NCI-H1048 (cell line): ENCODE measurements at regions not wholly inside any gene's neighbourhood (a gene's known extent, or its start where the extent isn't known, plus 50 kb on each side); places are given as distances from the start of the nearest gene placed in this dataset.

Experiments
- DNase-seq: peaks from one replicate; lab custom pipeline; 2025; lab: John Stamatoyannopoulos, UW

DNA sequence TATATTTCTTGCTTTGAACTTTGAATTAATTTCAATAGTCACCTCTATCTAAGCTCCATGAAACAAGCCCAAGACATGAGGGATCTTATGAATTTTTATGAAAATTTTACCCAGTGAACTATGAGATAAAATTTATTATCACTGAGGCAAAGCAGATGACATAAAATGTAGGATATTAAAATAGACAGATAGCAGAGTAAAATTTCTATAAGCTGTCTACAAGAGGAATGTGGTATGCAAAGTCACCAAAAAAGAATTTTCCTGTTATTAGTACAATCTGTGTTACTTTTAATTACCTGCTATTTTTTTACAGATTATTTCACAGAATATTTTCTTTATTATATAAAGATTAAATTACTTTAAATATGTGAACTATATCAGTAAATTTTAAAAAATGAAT, 2312.6 kb downstream of the PCDH9 start:
- DNase-seq: no peak

DNA sequence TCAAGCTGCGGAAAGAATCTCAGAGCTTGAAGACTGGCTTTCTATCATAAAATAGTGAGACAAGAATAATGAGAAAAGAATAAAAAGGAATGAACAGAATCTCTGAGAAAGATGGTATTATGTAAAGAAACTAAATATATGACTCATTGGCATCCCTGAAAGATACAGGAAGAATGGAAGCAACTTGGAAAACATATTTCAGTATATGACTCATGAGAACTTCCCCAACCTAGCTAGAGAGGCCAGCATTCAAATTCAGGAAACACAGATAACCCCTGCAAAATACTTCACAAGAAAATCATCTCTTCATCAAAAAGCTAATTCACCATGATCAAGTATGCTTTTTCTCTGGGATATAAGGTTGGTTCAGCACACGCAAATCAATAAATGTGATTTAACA, 2318.0 kb downstream of the PCDH9 start:
- no peak for DNase-seq

DNA sequence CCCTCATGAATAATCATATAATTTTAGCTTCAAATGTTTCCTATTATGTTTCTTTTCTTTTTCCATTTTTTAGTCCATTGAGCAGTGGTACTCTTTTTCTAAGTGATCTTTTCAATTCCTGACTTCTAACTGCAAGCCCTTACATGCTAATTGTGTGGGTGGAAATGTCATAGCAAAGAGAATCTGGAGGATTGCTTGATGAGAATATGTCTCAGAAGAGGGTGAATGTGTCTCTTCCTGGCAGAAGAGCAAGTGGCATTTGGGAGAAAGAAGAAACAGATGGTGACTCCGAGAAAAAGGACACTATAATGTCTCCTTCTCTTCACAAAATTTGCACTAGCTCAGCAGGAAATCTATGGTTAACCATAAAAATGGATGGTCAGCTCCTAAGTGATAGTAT, 2320.0 kb downstream of the PCDH9 start:
- DNase-seq: no peak

DNA sequence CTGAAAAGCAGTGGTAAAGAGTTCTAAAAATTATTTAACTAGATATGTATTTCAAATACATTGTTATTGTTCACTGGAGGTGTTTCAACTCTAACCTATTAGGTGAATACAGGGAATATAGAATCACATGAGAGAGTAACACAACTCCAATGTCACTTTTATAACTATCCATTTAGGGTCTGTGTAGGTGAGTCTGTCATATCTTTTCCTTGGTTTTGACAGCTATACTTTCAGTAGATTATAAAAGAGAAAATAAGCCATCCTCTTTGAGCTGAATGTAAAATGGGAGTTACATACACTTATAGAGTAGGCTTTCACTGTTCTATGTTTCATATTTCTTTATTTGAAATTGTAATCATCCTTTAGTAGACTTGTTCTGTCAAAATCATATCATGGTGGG, 2321.0 kb downstream of the PCDH9 start:
- DNase-seq: no peak

DNA sequence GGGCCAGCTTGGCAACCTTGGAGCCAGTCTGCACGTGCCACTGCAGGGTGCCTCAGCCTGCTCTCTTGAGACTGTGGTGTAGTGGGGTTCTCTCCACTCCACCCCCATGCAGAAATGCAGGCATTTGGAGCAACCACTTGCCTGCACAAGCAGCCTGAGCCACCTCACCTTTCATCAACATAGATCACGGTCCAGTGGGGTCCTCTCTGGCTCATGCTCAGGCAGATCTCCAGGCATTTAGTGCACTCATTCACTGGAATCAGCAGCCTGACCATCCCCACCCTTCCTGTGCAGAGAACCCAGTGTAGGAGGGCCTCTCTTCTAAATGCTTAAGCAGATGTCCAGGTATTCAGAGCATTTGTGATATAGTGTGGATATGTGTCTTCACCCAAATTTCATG, 2330.1 kb downstream of the PCDH9 start:
- no peak for DNase-seq

DNA sequence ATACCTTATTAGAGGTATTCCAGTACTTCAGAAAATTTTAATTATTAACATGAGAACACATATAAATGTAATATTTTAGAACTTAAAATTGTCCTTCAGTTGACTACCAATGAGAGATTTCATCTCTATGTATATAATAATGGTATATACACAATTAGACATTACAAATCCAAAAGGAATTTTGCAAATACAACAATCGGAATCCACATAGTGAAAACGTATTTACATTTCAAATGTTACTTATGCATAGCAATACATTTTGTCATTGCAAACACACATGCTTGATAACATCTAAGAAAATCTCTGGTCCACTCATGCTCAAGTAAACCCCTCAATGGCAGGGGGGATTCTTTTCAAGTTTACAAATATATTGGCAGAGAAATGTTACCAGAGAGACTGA, 2345.2 kb downstream of the PCDH9 start:
- no peak for DNase-seq

DNA sequence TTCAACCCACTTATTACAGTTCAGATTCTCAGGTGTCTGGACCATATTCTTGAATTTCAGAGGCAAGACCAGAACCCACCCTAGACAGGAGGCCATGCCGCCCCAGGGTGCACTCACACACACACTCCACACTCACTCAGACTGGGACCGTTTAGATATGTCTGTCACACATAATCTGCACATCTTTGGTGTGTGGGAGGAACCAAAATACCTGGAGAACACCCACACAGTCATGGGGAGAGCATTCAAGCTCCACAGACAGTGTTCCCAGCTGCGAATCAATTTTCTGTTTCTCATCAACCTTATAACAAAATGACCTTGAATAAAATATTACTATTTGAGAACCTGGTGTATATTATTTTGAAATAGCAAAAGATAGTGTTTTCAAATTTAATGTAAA, 2353.0 kb downstream of the PCDH9 start:
- no peak for DNase-seq

DNA sequence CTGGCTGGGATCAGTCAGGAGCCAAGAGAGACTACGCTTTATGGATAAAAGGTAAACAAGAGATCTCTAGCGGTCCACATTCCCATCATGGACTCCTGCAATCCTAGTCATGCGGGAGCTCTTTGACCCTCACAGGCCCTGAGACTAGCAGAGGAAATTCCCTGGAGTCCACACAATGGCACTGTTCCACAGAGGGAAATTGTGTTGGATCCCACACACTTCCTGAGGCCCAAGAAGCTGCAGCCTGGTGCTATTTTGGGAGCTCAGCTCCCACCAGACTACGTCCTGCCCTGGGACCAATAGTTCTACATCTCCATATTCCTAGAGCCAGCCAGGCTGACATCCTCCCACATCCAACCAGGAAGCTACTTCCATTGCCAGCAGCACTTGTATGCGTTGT, 2358.4 kb downstream of the PCDH9 start:
- DNase-seq: no peak

DNA sequence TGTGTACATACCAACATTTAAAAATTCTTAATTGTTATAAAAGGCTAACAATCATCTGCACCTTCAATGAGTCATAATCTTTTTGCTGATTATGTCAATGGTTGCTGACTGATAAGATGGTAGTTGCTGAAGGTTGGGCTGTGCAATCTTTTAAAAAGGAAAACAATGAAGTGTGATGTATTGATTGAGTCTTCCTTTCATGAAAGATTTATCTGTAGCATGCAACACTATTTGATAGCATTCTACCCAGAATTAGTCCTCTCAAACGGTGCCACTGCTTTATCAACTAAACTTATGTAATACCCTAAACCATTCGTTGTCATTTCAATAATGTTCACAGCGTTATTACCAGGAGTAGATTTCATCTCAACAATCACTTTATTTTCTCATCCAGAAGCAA, 2360.6 kb downstream of the PCDH9 start:
- no peak for DNase-seq

DNA sequence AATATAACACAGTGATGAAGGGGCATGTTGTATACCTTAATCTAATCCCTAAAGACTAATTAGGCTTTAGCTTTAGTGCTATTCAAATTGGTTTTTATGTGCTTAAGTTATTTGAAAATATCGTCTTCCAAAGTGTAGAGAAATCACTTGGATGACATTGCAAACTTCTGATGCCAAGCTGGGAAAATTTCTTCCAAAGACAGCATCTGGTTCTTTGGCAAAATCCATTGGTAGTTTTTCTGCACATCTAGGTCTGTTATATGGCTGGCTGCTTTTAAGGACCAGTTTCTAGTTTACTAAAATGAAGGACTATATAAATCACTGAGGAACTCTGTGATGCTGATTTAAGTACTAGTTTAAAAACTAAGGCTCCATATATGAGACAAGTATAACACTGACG, 2362.3 kb downstream of the PCDH9 start:
- no peak for DNase-seq

DNA sequence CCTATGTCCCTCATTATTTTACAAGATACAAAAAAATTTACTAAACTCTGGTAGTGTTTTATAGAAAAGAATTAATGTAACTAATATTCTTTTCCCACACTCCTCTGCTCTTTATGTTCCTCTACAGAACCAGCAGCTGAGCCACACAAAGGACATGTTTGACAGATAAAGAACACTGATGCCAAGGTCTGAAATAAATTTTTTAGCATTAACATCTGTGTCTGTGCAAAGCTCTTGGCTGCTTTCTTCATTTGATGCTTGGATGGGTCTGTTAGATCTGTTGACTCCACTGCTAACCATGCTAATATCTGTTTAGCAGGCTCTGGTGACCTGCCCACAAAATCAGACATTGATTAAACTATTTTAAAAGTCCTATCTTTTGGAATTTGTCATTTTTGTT, 2363.8 kb downstream of the PCDH9 start:
- DNase-seq: no peak

DNA sequence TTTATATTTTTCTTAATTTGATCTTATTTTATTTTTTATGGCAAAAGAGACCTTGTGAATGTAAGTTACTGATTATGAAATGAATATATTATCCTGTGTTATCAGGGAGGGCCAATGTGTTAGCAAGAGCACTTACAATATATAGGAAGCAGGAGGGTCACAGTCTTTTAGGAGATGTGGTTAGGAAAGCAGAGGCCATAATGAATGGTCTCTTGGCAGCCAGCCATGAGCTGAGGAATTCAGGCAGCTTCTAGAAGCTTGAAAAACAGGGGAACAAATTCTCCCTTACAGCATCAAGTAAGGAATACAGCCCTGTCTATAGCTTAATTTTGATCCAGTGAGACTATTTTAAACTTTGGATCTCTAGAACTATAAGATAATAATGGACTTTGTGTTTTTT, 2374.6 kb downstream of the PCDH9 start:
- no peak for DNase-seq

DNA sequence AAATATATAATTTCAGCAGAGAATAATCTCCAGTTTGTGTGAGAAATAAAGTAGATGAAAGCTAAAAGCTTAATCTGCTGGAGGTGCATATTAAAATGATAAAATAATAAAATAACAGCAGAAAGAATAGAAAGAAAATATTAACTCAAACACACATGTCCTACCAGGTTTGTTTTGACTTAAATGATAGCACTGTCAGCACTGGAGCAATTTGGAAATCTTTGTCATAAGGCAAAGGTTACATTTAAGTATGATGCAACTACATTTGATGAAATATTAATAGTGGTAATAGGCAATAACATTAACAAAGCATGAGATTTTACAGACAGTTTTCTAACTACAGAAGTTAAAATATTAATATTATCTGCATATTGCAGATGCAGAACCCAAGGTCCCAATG, 2380.1 kb downstream of the PCDH9 start:
- no peak for DNase-seq

DNA sequence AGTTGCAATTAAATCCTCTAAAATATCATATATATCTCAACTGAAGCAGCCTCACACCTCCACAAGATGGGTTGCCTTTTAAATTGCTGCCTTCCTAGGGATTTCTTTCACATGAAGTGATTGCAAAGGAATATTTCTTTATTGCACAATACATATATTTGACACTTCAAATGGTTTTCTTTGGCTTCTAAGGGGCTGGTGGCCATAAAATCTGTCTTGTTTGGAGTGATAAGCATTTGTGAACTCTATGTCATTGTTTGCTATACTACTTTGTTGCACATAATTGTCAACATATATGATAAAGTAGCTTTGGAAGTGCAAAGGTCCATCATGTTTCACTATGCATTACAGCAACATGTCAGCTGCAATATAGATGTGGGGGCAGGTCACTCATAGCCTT, 2380.9 kb downstream of the PCDH9 start:
- no peak for DNase-seq

DNA sequence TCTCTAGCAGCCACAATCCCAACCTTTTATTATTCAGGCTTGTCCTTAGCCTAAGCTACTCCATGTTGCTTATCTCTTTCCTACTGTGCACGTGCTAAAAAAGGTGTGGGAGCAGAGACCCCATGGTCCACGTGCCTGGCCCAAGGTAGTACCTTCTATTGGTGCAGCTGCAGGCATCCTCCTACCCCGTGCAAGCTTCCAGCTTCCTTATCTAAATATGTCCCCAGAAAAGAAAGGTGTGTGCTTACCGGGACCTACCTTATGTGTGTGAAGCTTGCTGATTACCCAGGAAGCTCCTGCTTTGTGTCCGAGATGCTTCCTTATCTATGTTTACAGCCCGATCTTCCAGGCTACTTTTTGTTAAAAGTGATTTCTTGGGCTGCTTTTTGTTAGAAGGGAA, 2382.4 kb downstream of the PCDH9 start:
- no peak for DNase-seq

DNA sequence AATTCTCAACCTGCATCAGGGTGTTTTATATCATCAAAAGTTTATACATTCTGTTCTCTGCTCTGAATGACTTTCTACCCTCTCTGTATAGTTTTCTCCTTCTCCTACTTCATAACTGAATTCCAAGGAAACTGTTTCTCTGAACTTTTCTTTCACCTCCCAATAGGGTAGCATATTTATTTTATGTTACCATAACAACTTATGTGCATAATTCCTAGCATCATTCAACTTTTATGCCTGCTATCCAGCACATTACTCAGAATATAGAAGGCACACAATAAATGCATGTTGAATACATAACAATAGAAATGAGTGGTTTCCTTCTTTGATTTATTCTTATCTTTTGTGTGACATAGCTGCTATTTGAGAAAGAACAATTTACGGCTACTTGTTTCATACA, 2385.0 kb downstream of the PCDH9 start:
- no peak for DNase-seq

DNA sequence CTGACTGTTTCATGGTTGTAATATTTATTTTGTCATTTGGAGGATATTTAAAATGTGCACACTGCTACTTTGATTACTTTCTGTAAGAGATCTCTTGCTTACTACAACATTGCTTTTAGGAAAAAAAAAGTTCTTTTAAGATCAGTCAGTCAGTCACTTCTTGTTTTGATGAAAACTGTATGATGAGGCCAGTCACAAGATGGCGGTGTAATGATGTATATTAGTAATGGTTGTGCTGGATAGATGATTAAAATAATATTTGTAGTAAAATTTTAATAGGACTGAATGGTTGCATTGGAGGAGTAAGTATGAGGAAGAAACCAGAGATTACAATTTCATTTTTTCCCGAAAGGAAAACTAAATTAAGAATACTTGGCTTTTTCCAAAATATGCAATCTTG, 2411.1 kb downstream of the PCDH9 start:
- DNase-seq: no peak

DNA sequence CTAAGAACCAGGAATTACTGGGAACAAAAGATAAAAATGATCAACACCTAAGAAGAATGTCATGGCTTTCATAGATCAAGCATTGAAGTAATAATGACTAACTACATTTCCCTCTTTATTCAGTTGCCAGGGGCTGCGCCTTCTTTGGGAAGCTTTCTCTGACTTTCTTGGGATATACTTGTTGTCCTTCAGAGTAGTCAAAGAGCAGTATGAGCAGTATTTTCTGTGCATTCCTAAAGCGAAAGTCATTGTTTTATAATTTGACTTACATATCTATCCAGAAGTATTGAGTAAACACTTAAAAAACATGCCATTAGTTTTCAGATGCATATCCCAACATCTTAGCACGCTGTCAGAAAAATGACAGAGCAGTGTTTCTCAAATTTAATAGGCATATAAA, 2412.4 kb downstream of the PCDH9 start:
- no peak for DNase-seq

DNA sequence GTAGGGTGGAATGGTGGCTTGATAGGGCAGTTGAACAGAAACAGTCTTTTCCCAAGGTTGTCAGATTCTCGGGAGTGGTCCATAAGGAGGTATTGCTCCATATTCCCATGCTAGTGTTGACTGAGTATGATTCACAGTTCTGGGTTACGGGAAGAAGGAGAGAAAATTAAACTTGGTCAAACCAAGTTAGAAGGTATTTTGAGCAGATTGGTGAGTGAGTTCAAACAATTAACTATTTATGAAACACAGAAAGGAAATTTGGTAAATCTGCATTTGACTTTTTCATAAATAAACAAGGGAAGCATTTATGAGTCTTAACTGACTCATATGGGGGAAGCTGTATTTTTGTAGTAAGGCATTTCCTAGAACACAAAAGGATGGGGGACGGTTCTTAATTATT, 2419.4 kb downstream of the PCDH9 start:
- DNase-seq: no peak

DNA sequence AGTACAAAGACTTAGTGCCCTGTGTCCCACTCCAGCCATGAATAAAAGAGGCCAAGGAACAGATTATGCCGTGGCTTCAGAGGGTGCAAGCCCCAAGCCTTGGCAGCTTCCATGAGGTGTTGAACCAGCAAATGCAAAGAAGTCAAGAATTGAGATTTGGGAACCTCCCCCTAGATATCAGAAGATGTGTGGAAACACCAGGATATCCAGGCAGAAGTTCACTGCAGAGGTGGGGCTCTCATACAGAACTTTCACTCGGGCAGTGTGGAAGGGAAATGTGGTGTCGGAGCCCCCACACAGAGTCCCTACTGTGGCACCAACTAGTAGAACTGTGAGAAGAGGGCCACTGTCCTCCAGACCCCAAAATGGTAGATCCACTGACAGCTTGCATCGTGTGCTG, 2421.4 kb downstream of the PCDH9 start:
- no peak for DNase-seq

DNA sequence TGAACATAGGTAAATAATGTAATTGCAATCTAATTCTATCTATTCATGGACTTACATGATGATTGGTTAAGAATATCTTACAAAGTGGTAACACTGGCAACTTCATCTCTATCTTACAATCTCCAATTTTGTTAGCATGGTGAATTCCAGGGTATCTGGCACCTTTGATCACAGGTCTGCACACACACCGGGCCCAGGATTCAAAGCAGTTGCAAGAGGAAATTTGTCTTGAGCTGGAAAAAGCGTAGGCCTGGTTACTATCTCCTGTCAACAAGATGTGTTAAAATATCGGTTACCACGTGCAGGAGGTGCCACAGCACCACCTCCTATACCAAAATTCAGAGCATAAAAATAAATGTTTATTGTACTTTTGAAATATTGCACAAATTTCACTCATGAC, 2428.4 kb downstream of the PCDH9 start:
- DNase-seq: no peak

DNA sequence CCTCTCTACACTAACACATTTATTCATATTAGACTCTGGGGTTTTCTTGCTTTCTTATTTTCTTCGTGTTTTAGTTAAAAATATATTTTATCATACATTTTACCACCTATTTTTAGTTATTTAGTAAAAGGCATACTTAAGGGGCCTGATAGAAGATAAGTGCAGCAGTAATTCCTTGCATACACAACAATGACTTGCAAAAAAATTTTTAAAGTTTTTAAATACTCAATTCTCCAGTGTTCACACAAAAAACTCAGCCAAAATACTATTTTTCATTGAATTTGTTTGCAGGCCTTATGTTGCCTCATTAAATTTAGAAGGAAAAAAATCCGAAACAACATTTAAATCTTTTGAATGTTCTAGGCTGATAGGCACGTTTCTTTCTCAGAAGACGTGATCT, 2431.7 kb downstream of the PCDH9 start:
- DNase-seq: no peak

DNA sequence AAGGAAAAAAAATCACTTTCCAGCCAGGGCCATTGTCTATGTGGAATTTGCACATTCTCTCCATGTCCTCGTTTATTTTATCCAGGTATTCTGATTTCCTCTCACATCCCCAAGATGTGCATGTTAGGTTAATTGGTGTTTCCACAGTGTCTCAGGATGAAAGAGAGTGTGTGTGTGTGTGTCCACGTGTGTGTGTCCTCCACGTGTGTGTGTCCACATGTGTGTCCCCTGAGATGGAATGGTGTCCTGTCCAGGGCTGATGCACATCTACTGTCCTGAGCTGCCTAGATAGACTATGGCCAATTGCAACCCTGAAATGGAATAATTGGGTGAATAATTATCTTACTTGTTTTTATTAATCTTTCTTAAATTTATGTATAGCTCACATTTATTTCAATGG, 2436.5 kb downstream of the PCDH9 start:
- DNase-seq: no peak

DNA sequence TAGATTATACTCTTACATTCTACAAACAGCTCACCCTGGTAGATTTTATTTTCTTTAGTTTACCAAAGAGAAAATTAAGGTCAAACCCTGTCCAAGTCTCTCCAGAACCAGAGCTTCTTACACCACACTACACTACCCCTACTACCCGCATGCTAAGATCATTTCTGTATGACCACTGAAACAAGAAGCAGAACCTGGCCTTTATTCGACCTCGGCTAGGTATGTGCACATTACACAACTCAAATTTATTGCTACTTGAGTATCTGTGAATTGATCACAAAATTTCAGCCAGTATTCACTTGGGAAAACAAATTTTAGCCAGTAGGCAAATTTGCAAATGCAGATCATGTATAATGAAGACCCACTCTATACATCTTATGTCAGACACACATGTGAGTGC, 2437.0 kb downstream of the PCDH9 start:
- no peak for DNase-seq

DNA sequence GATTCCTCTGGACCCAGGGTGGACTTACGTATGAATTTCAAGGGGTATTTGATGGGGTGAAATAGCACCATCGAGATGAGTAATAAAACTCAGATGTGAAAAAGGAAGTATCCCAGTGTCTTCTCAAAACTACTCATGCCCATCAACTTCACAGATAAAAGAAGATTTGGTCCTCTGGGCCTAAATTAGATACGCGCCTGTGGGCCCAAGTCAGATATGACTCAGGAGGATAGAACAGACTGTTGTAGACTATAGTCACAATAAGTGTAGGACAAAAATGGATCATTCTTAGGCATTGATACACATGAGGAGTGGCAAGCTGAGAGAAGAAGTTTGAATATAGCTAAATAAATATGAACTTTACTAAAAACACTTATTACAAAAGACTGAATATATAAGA, 2438.8 kb downstream of the PCDH9 start:
- DNase-seq: no peak
